ENCODE measurements at regions not wholly inside any gene's neighbourhood (a gene's known extent, or its start where the extent isn't known, plus 50 kb on each side); places are given as distances from the start of the nearest gene placed in this dataset.
"Not testable (repeated sequence)": the region's sequence is repeated elsewhere in the genome, so short reads cannot be mapped to it uniquely, and the experiment has no call there.

DNA sequence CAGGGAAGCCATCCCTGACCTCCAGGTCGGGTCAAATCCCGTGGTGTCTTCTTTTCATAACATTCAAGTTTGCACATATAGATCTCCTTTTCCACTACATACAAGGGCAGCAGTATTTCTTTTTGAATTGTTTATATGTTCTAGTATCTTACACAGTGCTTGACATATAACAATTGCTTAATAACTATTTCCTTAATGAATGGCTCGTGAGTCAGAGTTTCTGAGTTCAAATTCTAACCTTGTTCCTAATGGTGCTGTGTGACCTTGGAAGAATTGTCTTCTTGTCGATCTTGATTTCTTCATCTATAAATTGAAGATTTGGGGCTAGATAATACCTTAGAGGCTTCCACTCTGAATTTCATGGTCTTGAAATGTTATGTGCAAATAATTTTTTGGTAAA is 57.2 kb upstream of the PELI2 start:
- DNase-seq: no peak

DNA sequence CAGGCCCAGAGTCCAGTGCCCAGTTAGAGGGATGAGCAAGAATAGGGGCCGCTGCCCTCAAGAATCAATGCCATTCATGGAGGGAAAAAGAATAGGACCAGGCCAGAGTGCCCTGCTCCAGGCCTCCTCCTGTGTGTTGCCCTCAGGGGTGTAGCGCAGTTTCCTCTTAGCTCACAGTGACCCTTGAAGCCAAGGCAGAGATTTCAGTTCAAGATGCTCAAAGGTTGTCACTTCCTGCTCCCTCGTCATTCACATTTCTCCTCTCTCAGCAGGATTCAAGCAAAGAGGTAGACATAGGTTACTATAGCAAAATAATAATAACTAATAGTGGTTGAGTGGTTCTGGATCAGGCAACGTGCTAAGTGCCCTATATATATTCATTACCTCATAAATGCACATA is 55.1 kb upstream of the PELI2 start:
- no peak for DNase-seq

DNA sequence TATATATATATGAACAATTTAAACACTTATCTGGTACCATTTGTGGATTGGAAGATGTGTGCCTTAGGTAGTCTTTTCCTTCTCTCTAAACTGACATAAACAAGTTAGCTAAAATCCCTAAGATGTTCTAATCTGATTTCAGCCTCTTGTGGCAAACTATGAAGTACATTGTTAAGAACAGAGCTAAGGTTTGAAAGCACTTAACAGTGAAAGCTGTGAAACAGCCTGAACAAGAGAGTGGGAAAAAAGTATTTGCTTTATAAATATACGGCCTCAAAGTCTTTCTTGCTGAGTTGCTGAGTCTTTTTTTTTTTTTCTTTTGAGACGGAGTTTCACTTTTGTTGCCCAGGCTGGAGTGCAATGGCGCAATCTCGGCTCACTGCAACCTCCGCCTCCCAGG is 53.7 kb upstream of the PELI2 start:
- no peak for DNase-seq

DNA sequence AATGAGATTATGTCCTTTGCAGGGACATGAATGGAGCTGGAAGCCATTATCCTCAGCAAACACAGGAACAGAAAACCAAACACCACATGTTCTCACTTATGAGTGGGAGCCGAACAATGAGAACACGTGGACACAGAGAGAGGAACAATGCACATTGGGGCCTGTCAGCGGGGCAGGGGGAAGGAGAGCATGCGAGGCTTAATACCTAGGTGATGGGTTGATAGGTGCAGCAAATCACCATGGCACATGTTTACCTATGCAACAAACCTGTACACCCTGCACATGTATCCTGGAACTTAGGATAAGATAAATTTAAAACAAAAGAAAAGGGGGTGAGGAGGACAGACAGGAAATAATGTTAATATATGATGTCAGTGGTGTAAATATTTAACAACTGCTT is 53.0 kb upstream of the PELI2 start:
- DNase-seq: not testable (repeated sequence)

DNA sequence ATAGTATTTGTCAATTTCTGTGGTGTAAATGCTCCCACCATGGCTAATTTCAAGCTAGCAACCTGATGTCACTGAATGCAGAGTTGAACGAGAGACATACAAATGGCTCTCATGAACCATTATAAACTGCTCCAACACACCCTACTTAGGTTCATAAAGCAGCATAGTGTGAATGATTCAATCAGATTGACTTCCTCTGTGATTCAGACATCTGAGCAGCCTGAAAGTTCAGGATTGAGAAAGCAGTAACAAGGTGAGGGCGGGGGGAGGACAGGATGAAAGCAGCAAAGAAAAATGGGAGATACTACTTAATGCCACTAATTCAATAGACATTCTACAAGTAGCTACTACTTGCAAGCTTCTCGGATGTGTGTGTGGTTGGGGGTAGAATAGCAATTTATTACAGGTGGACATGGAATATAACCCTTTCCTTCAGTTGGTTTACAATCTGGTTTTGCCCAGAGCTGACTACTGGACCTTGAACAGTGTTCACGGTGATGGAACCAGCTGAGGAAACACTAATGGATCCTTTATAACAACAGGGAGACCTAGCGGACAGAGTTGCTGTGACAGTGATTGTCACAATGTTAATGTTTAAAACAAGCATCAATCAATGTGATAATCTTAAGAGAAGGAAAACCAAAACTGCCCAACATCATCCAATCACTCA is 52.5 kb upstream of the PELI2 start:
- DNase-seq: no peak
